HG02981 (cell line): ENCODE measurements at regions not wholly inside any gene's neighbourhood (a gene's known extent, or its start where the extent isn't known, plus 50 kb on each side); places are given as distances from the start of the nearest gene placed in this dataset.

Experiments
- ATAC-seq: cut with Tn5 transposase; IDR thresholded peaks from one replicate; pipeline ENCODE4 v1.9.1; 2021; ENCODE audit warnings: mild to moderate bottlenecking, moderate library complexity; ENCODE audit not compliant: unreplicated experiment

GRCh38 chr3:177724020-177724638 is 526.8 kb upstream of the TBL1XR1 start:
- no peak for ATAC-seq

DNA sequence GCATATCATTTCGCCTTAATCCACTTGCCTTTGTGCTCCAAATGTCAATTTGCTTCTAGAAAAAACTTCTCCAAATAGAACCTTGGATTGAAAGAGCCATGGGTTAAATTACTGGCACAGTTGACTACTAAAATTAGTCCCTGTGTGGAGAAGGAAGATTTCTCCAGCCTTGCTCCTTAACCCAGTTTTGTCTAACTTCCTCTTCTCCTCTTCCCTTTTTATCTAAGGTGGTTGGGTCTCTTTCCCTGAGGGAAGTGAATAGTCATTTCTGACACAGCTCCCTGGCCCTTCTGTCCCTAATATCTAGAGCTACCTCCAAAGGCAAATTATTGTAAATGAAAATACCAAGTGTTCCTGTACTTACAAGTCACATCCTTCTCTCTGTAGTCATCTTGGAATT is 527.9 kb upstream of the TBL1XR1 start:
- ATAC-seq = no peak

DNA sequence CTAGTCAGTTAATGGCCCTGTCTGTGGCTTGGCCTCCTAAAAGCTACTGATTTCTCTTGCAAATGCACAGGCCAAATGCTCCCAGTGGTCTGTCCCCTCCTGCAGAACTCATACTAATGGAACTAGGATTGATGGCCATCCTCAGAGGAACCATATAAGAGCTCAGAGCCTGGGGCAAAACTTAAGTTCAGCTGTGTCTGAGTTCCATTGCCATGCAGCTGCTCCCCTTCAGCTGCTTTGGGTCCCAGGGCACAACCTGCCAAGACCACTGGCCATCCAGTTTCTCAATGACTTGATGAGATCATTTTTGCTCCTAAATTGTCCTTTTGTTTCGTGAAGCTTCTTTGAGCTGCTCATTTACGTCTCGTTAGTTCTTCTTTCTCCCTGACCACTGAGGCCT is 529.5 kb upstream of the TBL1XR1 start:
- ATAC-seq = no peak

DNA sequence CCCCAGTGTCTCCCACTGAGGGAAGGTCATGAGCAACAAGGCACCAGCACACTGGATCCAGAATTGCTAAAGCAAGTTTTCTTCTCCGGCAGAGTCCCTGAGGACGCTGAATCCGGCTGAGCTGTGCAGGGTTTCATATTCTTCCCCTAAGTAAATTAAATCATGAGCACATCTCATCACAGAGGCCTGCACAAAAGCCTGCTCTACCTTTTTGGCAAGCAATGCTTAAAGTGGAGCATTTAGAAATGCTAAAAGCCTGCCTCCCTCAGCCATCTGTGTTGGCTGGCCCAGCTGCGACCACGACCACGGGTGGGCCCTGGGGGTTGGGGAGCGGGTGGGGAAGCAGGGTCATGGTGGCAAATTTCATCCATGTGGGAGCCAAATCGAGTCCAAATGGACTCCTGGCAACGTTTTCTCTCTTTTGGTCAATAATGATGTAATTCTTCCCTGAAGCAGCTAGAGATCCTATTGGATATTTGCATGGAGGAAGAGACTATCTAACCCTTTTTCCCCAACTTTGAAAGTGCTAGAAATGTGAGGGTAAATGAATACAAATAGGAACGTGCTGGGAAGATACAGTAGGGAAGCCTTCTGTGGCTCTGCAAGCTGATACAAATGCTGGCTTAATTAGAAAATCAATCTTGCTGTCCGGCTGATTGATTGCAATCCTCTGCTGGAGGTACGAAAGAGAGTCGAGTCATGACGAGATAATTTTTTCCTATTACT is 532.8 kb upstream of the TBL1XR1 start:
- ATAC-seq = no peak

GRCh38 chr3:177730814-177731213 is 533.5 kb upstream of the TBL1XR1 start:
- ATAC-seq = no peak

DNA sequence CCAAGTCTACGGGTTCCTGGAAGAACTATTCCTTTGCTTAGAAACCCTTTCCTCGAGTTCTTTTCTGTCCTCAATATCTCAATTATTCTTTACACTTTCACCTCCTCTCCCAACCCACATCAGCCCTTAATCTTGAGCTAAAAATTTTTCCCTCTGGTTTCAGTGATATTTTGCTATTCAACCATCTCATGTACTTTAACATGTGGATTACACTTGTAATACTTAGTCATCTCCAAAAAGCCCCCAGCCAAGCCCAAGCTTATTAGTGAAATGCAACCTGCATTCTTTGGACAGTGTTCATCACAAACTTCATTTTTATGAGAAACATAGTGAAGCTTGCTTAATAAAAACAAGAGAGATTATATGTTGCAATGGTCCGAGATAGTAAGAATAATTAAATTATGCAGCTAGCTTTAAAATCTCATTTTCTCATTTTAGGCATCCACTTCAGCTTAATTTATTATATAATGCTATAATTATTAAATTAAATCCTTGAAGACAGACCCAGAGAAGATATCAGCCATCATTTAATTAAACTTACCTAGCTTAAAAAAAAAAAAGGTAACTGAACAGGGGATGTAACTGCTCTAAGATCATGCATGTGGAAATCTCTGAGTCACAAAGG is 534.5 kb upstream of the TBL1XR1 start:
- ATAC-seq = no peak

GRCh38 chr3:177733233-177733632 is 536.0 kb upstream of the TBL1XR1 start:
- no peak for ATAC-seq

GRCh38 chr3:177733936-177734335 is 536.7 kb upstream of the TBL1XR1 start:
- ATAC-seq = no peak

GRCh38 chr3:177735431-177735830 is 538.1 kb upstream of the TBL1XR1 start:
- ATAC-seq = no peak

DNA sequence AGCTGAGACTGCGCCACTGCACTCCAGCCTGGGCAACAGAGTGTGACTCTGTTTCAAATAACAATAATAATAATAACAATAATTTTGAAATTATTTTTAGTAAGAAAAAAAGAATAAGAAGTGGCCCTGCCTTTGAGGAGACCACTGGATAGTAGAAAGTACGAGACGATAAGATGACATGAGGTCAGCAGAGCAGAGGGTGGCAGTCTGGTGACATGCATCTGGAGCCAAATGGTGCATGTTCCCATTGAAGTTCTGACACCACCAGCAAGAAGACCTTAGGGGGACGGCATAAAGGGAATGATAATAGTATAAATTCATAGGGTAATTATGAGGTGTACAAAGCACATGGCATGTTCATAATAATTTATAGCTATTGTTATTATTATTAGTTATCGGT is 542.2 kb upstream of the TBL1XR1 start:
- no peak for ATAC-seq

GRCh38 chr3:177740254-177740653 is 543.0 kb upstream of the TBL1XR1 start:
- ATAC-seq = no peak

DNA sequence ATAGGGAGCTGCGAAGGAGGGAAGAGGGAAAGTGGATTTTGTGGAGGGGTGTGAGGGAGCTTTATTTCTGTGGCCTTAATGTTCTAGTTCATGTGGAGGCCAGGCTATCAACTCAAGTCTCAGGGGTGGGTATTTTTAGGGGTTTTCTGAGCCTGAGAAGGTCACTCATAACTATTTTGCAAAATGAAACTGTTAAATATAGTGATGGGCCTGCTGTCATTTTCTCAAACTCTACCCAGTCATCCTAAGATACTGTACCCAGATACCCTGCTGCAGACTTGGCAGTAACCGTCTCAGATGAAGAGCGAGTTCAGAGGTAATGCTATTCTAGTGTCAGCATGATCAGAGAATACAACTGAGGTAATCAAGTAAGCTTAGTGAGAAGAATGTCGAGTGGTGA is 545.0 kb upstream of the TBL1XR1 start:
- peak; percentile 67 for ATAC-seq

GRCh38 chr3:177743173-177743890 is 546.0 kb upstream of the TBL1XR1 start:
- no peak for ATAC-seq

GRCh38 chr3:177744873-177745606 is 547.8 kb upstream of the TBL1XR1 start:
- ATAC-seq = no peak

- no peak for ATAC-seq
These were observed 548.3 kb upstream of the TBL1XR1 start for GRCh38 chr3:177745607-177746005.

DNA sequence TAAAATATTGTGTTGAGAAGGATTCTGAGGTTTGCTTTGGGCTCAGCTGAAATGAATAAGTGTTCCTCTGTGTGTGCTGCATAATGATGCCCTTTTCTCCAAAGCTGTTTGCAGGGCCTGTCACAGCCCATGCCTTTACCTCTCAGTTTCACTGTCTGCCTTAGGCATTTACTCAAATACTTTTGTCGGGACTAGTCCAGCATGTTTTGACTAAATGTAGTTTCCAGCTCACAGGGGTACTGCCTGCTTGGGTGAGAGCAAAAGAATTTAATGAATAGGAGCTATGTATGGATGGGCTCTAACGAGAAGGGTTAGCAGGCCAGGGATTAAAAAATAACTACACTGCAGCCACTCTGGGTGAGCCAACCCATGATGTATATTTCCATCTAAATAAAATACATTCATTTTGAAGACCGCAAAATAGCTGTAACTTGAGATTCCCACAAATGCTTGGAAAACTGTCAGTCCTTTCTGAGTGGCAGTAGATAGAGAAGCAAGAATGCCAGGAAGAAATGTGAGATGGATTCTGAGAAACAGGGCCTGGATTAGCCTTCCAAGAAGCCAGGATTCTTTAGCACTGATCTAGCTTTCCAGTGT is 549.2 kb upstream of the TBL1XR1 start:
- ATAC-seq = no peak

GRCh38 chr3:177749836-177750235 is 552.6 kb upstream of the TBL1XR1 start:
- no peak for ATAC-seq

GRCh38 chr3:177750436-177750835 is 553.2 kb upstream of the TBL1XR1 start:
- ATAC-seq = no peak

GRCh38 chr3:177751770-177752169 is 554.5 kb upstream of the TBL1XR1 start:
- no peak for ATAC-seq

- no peak for ATAC-seq
These were observed 555.5 kb upstream of the TBL1XR1 start for GRCh38 chr3:177752831-177753230.
